ENCODE measurements at regions not wholly inside any gene's neighbourhood (a gene's known extent, or its start where the extent isn't known, plus 50 kb on each side); places are given as distances from the start of the nearest gene placed in this dataset.

DNA sequence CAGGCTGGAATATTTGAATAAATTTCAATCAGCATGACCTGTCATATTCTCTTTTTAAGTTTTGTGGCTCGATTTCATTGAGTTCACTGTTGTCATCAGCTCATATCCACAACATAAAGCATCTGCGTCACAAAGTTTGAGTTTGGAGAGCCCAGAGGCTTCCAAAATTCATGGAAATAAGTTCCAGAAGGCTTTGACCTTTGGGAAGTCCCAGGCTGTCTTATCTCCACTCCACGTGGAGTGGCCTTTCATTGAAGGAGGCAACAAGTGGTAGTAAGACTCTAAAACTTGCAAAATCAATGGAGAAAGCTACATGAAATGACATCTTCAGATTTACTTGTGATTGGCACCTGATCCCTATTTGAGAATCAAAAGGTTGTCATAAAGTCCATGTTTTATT is 54.1 kb upstream of the UNC5C start:
- TF ChIP-seq, protein P1, sequence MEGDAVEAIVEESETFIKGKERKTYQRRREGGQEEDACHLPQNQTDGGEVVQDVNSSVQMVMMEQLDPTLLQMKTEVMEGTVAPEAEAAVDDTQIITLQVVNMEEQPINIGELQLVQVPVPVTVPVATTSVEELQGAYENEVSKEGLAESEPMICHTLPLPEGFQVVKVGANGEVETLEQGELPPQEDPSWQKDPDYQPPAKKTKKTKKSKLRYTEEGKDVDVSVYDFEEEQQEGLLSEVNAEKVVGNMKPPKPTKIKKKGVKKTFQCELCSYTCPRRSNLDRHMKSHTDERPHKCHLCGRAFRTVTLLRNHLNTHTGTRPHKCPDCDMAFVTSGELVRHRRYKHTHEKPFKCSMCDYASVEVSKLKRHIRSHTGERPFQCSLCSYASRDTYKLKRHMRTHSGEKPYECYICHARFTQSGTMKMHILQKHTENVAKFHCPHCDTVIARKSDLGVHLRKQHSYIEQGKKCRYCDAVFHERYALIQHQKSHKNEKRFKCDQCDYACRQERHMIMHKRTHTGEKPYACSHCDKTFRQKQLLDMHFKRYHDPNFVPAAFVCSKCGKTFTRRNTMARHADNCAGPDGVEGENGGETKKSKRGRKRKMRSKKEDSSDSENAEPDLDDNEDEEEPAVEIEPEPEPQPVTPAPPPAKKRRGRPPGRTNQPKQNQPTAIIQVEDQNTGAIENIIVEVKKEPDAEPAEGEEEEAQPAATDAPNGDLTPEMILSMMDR (IDR thresholded peaks at IDR 0.05): no peak
- no peak for DNase-seq (ENCODE audit: low spot score)
- ATAC-seq (ENCODE audit: low FRiP score): no peak

DNA sequence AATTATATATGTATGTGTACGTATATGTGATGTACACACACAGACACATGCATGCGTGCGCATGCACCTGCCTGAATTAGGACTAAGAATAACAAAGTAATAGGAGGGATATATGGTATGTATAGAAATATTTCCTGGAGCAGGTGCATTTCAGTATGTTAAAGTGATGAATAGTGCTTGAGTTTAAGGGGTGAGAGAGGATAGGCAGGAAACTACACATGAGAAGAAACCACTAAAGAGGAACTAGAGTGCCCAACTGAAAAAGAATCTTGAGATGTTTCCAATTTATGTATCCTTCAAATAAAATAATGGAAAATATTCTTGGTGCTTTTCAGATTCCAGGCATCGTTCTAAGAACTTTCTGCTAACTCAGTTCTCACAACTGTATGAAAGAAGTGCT is 52.6 kb upstream of the UNC5C start:
- DNase-seq (ENCODE audit: low spot score) (no peak), ATAC-seq (ENCODE audit: low FRiP score) (no peak)
- TF ChIP-seq, protein P1 (IDR thresholded peaks at IDR 0.05): no peak

DNA sequence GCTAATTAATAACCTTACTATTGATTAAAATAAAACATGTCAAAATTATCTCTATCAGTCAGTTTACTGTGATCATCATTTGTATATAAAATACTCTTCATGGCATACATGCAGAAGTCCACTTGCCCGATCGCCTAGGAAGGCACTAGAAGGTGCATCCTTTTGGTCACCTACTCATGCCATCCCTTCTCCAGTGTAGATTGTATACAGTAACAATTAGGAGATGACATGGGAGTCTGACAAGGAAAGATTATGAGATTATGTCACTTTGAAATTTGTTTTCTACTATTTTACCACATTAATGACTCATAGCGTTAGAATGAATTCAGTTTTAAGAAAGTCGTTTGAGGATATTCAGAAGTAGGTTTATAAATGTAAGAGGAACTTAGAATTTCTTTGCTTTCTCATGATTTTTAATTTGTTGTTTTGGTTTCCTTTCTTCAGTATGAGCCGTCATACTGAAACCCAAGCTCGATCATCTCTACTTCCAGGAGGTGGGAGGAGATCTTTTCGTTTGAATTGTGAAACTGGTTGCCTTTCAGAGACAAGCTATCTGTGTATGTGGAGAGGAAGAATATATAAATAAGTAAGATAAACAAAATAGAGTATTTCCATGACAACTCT is 51.1 kb upstream of the UNC5C start:
- no peak for DNase-seq (ENCODE audit: low spot score)
- TF ChIP-seq, protein P1 (IDR thresholded peaks at IDR 0.05): no peak
- no peak for ATAC-seq (ENCODE audit: low FRiP score)

Data from omental fat pad (tissue), 3 donors.